GM19452 (cell line): ENCODE measurements at regions not wholly inside any gene's neighbourhood (a gene's known extent, or its start where the extent isn't known, plus 50 kb on each side); places are given as distances from the start of the nearest gene placed in this dataset.

Source experiments
- ATAC-seq: cut with Tn5 transposase; IDR thresholded peaks from one replicate; pipeline ENCODE4 v1.9.1; 2021; ENCODE audit not compliant: unreplicated experiment

DNA sequence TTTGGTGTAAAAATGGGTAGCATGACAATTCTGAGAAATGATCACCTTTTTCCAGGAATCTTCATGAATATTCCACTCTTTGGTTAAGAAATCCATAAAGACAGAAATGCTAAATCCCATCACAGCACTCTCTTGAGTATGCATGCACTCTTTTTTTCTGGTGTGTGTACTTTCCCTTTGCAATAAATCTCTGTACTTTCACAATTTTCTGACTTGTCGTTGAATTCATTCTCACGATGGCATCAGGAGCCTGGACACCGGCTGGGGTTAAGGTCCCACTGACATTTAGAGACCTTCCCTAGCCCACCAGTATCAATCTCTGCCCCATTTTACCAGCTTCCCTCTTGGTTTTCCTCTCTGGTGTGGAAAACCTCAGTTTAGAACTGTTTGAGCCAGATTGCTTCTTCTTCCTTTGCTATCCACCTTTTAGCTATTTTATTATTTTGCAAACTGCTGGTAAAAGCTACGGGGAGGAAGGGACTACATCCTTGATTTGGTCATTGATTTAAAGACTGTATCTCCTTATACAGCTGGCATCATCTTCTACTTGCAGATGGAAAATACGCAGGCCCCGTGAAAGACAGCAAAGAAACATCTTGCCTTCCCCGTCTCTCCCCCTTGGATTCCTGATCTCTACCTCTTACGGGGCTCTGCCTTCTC lies 59.9 kb upstream of the ZFR start:
- no peak for ATAC-seq

DNA sequence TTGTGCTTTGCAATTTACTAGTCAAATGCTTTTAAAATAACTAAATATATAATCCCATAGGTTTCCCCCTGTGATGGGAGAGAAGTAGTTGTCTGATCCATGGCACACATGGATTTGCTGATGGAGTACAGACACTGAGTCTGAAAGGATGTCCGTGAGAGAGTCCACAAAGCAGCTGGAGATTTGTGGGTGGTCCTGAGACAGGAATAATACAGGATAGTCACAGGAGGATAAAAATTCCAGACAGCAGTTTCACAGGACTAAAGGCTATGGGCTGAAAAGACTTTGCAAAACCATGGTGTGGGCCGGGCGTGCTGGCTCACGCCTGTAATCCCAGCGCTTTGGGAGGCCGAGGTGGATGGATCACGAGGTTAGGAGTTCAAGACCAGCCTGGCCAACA lies 58.7 kb upstream of the ZFR start:
- no peak for ATAC-seq

DNA sequence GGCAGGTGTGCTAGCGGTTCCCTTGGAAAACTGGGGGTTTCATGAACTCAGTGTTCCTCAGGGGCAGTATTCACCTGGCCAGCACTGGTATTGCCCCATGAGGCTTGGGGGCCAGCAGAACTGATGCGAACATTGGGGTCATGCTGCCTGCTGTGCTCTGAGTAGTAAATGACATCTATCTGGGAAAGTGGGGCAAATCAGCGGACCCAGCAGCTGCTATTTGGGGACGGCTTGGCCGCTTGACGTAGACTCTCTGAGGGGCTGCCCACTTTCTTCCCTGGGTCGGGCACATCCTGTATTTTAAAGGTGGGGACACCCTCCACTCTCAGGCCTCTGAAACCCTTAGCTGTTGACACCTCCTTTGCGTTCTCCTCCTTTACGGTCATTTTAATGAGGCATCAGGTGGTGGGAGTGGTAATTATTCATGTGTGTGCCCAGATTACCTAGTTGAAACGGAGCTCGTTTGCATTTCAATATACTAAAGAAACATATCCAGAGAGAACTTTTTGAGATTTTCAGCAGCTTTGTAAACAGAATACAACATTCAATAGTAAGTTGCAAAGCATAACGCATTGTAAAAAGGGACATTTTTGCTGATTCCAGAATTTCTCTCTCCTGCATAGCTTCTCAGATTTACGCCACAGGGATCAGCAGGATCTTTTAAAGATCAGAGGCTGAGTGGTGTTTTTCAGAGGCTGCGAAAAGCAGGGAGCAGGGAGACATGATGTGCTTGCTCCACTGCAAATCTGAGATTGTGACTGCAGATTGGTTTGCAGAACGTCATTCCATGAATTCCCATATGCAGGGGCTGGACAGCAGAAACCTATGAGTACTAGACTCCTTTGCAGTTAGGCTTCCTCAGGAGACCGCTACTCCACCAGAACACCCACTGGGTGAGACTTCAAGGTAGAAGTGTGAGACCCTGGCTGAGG lies 56.8 kb upstream of the ZFR start:
- ATAC-seq: no peak

GRCh38 chr5:32500181-32500580 lies 55.6 kb upstream of the ZFR start:
- no peak for ATAC-seq

GRCh38 chr5:32499261-32499660 lies 54.7 kb upstream of the ZFR start:
- no peak for ATAC-seq

- ATAC-seq: no peak
These were observed 53.9 kb upstream of the ZFR start for GRCh38 chr5:32498484-32498883.

DNA sequence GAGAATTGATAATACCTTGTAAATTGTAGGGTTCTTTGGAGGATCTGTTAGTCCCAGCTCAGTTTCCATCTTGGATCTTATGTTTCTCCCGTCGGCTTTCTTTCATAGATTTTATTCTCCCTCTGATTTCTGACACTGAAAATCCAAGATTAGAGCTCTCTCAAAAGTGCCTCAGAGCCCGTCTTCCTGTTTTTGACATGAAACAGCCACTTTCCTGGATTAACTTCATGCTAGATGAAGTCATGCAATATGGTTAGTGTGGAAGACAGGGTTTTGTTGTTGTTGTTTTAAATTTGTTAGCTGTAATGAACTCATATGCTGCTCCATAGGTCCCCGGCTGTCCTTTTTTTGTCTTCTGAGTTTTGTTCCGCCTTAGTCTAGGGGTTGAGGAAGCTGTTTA lies 51.6 kb upstream of the ZFR start:
- no peak for ATAC-seq

DNA sequence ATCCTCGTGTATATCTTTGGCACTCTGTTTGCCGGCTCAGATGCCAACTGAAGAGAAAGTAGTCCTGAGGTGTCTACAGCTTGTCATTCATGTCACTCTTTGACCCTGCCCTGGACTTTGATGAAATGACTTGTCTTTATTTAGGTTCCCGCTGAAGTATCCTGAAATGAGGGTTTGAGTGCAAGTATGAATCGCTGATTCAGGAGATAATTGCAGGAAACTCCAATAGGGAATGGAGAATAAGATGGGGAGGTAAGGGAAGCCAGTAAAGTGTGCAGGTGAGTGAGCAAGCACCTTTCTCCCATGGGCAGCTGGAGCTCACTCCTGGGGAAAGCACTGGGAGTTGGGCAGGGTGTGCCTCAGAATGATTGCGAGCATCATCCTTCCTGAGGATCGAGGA lies 50.3 kb upstream of the ZFR start:
- ATAC-seq: no peak
